ENCODE measurements at regions not wholly inside any gene's neighbourhood (a gene's known extent, or its start where the extent isn't known, plus 50 kb on each side); places are given as distances from the start of the nearest gene placed in this dataset.

GRCh38 chr10:31754803-31755624 is 173.6 kb downstream of the ARHGAP12 start:
- DNase-seq = no peak

- DNase-seq = no peak
Observed at GRCh38 chr10:31753681-31754080, 174.9 kb downstream of the ARHGAP12 start.

- no peak for DNase-seq
Observed at GRCh38 chr10:31752170-31752569, 176.5 kb downstream of the ARHGAP12 start.

- DNase-seq = no peak
Observed at GRCh38 chr10:31751738-31752080, 176.9 kb downstream of the ARHGAP12 start.

GRCh38 chr10:31751051-31751737 is 177.4 kb downstream of the ARHGAP12 start:
- no peak for DNase-seq

- peak; percentile 55 for DNase-seq
Observed at GRCh38 chr10:31749981-31750840, 178.4 kb downstream of the ARHGAP12 start.

GRCh38 chr10:31749301-31749700 is 179.3 kb downstream of the ARHGAP12 start:
- peak; percentile 27 for DNase-seq

DNA sequence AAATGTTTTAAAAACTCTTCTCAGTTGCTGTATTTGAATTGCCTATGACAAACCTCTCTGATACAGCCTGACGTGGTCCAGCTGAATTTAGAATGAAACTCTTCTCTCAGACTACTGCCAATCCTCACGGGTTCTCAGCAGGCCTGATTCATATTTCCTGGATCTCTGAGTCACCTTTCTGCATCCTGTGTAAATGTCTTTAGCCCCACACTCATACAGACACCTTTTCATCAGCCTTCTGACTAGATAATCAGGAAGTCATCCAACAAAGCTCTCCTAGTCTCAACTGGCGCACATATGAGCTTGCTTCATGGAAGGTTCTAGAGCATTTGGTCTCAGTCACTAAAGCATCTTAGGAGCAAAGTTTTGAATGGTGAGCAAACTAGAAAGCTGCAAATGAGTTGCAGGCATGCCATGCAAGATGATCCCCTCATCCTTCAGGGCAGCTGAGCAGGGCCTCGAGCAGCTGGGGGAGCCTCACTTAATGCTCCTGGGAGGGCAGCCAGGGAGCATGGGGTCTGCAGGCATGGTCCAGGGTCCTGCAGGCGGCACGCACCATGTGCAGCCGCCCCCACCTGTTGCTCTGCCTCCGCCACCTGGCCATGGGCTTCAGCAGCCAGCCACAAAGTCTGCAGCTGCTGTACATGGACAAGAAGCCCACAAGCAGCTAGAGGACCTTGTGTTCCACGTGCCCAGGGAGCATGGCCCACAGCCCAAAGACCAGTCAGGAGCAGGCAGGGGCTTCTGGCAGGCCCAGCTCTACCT is 182.8 kb downstream of the ARHGAP12 start:
- no peak for DNase-seq

GRCh38 chr10:31744025-31744424 is 184.6 kb downstream of the ARHGAP12 start:
- DNase-seq = no peak

- DNase-seq = no peak
Observed at GRCh38 chr10:31742255-31742654, 186.4 kb downstream of the ARHGAP12 start.

DNA sequence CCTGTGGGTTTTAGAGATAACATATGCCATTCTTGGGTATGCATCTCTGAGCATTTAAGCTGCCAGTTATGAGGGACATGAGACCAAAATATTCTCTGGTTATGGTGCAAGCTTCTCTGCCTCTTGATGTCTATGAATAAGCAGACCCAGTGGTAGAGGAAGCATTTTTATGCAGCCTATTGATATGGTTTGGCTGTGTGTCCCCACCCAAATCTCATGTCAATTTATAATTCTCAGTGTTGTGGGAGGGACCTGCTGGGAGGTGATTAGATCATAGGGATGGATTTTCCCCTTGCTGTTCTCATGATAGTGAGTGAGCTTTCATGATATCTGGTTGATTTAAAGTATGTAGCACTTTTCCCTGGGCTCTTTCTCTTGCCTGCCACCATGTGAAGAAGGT is 187.2 kb downstream of the ARHGAP12 start:
- no peak for DNase-seq

DNA sequence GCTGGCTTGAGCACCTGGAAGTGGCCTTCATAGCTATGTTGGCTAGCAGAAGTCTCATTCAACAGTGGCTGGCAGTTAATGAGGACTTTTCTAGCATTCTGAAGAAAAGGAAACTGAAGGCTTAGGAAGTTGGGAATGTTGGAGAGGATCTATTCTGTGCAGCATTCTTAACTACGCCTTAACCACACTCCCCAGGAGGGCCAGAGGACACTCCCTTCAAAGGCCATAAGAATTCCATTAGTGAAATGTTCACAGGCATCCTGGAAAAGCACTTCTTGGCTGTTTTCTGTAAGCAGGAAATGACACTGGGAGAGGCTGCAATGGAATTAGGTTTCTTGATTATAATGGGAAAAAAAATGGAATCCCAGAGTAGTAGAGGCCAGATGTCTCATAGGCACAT is 188.9 kb downstream of the ARHGAP12 start:
- no peak for DNase-seq

- DNase-seq = no peak
Observed at GRCh38 chr10:31739146-31739545, 189.5 kb downstream of the ARHGAP12 start.

- DNase-seq = no peak
Observed at GRCh38 chr10:31731711-31732110, 196.9 kb downstream of the ARHGAP12 start.

DNA sequence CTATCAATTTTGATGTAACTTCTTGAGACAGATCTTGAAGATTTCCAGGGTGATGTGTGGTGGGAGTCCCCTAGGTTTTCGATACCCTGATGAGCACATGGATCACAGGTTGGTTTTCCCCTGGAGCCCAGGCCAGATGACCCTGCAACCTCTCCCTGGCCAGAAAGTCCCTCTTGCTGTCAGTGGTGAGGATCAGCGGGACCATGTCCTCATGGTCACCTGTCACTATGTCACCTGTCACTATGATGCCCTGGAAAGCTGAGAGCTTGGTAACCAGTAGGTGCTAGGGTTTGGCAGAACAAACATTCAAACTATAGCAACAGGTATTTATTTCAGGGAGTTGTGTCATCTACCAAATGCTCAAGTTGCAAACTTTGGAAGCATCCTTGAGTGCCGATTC is 197.9 kb downstream of the ARHGAP12 start:
- DNase-seq = no peak

DNA sequence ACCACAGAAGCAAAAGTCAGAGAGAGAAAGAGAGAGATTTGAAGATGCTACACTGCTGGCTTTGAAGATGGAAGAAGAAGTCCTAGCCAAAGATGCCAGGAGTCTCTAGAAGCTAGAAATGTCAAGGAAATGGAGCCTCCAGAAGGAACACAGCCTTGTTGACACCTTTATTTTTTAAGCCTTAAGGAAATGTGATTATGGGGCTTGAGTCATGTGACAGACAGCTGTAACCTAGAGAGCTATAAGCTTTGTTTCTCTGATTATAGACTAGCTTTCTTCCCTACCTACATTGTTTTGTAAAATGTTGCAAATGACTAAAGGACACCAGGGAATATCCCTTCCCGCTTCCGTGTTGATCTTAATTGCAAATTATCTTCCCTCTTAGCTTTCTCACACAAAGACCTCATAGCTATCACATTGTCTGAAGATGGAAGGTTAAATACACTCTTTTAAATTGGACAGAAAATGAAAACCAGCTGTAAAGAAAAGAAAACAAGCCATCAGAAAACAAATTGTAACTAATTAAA is 199.9 kb downstream of the ARHGAP12 start:
- DNase-seq = no peak

GRCh38 chr10:31725436-31725835 is 203.2 kb downstream of the ARHGAP12 start:
- no peak for DNase-seq

DNA sequence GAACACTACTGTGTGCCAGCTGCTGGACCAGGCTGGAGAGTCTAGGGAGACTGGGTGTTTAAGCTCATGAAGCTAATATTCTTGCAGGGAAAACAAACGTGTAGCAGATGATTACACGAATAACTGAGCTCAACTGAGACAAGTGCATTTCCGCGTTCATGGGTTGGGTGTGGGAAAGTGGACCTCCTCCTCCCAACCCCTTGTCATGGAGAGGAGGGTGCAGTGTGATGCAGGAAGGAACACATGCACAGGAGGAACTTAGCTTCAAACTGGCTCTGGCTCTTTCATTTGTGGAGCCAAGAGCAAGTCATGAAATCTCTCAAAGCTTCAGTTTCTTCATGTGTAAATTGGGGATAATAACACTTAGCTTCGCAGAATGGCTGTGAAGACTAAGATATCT is 204.3 kb downstream of the ARHGAP12 start:
- DNase-seq = no peak

GRCh38 chr10:31723106-31723750 is 205.4 kb downstream of the ARHGAP12 start:
- no peak for DNase-seq

- no peak for DNase-seq
Observed at GRCh38 chr10:31721096-31721495, 207.5 kb downstream of the ARHGAP12 start.

- DNase-seq = no peak
Observed at GRCh38 chr10:31720546-31720945, 208.1 kb downstream of the ARHGAP12 start.

DNA sequence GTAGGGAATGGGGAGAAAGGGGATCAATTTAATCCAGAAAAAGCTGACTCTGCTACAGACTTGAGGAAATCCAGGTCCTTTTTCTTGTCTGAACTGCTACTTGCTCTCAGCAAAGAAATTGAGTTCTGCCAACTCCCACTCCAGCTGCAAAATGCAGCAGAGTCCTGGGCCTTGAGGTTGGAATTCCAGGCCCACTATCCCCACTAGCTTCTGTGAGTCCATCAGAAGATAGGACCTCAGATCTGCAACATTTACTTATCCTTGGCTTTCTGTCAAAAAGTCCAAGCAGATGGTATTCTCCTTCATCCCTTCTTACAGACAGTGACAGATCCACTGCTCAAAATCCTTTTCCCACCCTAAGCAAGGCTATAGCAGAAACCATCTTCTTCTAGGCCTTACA is 219.2 kb downstream of the ARHGAP12 start:
- DNase-seq = no peak
